ENCODE measurements at regions not wholly inside any gene's neighbourhood (a gene's known extent, or its start where the extent isn't known, plus 50 kb on each side); places are given as distances from the start of the nearest gene placed in this dataset.

DNA sequence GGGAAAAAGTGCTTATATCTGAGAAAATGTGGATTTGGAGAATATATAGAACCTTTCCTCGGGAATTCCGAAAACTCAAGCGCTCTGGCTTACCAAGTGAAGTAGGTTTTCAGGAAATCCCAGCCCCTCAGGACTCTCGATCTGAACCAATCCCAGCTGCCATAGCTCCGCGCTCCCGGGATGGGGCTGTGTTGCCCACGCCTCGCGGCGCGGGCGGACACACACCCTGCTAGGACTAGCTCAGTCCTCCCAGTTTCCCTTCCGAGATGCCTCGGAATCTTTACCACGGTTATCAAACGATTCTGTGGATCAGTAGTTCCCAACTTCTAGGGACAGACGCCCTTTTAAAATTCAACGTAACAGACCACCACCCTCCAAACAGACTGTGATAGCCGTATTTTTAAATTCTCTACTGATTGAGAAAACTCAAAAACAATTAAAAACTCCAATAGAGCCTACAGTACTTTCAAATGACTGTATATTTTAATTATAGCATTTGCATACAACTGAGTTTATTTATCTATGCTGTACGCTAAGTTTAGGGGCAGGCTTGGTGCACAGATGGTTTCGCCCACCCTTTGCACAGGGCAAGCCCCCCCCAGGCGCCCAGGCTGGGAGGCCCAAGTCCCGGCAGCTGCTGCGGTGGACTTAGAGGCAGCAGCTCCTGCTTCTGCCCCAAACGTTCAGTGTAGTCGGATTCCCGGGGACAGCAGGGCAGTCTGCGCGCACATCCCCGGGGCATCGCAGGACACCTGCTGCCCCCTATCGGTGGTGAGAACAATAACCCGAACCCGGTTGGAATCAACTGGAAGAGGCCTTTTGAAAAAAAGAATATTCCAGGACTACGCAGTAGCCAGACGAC, 52.3 kb downstream of the CCDC54 start:
- no peak overlapping the region for H3K27ac ChIP-seq (ENCODE audit: low read length in 2 of 2)
- Mint-ChIP-seq H3K4me3 (peak overlapping the region; percentile 97), H3K4me1 (peaks cover 59% of the 10 kb centered on the region), H3K27me3 (no peaks in the 10 kb centered on the region), H3K27ac (peak overlapping the region; percentile 85), H3K9me3 (ENCODE audit: insufficient read depth) (no peaks in the 10 kb centered on the region)
- no peaks in the 10 kb centered on the region for H4K20me1 ChIP-seq (ENCODE audit: control insufficient read depth, insufficient read depth, low read length, poor library complexity, severe bottlenecking)
- TF ChIP-seq, protein P1, sequence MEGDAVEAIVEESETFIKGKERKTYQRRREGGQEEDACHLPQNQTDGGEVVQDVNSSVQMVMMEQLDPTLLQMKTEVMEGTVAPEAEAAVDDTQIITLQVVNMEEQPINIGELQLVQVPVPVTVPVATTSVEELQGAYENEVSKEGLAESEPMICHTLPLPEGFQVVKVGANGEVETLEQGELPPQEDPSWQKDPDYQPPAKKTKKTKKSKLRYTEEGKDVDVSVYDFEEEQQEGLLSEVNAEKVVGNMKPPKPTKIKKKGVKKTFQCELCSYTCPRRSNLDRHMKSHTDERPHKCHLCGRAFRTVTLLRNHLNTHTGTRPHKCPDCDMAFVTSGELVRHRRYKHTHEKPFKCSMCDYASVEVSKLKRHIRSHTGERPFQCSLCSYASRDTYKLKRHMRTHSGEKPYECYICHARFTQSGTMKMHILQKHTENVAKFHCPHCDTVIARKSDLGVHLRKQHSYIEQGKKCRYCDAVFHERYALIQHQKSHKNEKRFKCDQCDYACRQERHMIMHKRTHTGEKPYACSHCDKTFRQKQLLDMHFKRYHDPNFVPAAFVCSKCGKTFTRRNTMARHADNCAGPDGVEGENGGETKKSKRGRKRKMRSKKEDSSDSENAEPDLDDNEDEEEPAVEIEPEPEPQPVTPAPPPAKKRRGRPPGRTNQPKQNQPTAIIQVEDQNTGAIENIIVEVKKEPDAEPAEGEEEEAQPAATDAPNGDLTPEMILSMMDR (IDR thresholded peaks at IDR 0.05) = peak; percentile 90
- TF ChIP-seq EZH2 (IDR thresholded peaks at IDR 0.05; ENCODE audit: borderline replicate concordance, insufficient read depth, low read depth, low read length, poor library complexity, severe bottlenecking) = no peak
- peak overlapping the region; percentile 92 for H2AFZ ChIP-seq (ENCODE audit: insufficient read depth, low read depth, low read length, poor library complexity, severe bottlenecking)
- intact Hi-C loops (cut with micrococcal nuclease) = loop anchor here (1.0 to 10.0 kb wide), 4 partner anchors 8 to 1165 kb away; no protein-coding TSS in a partner anchor
- no peaks in the 10 kb centered on the region for H3K27me3 ChIP-seq (replicated peaks in 1 of 4; ENCODE audit: control extremely low read depth in 1 of 4, control insufficient read depth in 3 of 4, insufficient read depth in 4 of 4, low read length in 3 of 4)
- H3K4me3 ChIP-seq (ENCODE audit: control extremely low read depth in 1 of 5, extremely low read depth in 1 of 5, insufficient read depth in 1 of 5, low read depth in 2 of 5, low read length in 4 of 5) = peak overlapping the region; percentile 44 to 80 (median 70)
- ATAC-seq (ENCODE audit: low read depth) (peak; percentile 52), DNase-seq (peak; percentile 82)
- peak overlapping the region; percentile 96 for H3K4me2 ChIP-seq (replicated peaks; ENCODE audit: low read depth, low read length, poor library complexity, severe bottlenecking)
- H3K9ac ChIP-seq (ENCODE audit: low read length) = peak overlapping the region; percentile 78
- 28% methylated on average over 34 of the region's 37 CpGs for WGBS (ENCODE audit: insufficient coverage)
- H3K79me2 ChIP-seq (ENCODE audit: control insufficient read depth, insufficient read depth, low read length) = no peaks in the 10 kb centered on the region
- H3K9me3 ChIP-seq (ENCODE audit: control extremely low read depth in 1 of 3, control insufficient read depth in 2 of 3, insufficient read depth in 1 of 3, low read length in 2 of 3) = no peaks in the 10 kb centered on the region
- H3K36me3 ChIP-seq (replicated peaks in 1 of 2; ENCODE audit: control extremely low read depth in 1 of 2, control insufficient read depth in 1 of 2, extremely low read depth in 1 of 2, insufficient read depth in 2 of 2, low read length in 1 of 2) = no peaks in the 10 kb centered on the region
- peaks cover 49% of the 10 kb centered on the region in 2 donors for H3K4me1 ChIP-seq (ENCODE audit: control insufficient read depth in 2 of 2, insufficient read depth in 2 of 2, low read length in 2 of 2)
- ChIA-PET CTCF (interaction anchor here (0.7 to 5.4 kb wide), 17 partner anchors 9 to 232 kb away, joined by 3 to 55 read pairs (median 3); partner anchors contain the start of gene BBX), POLR2A (interaction anchor here (2.9 kb wide), 1 partner anchor 93 kb away, joined by 13 read pairs; the partner anchor contains the start of gene BBX)

Measured in B cell (primary cell).